Smooth muscle cell (in vitro differentiated cells): ENCODE measurements at regions not wholly inside any gene's neighbourhood (a gene's known extent, or its start where the extent isn't known, plus 50 kb on each side); places are given as distances from the start of the nearest gene placed in this dataset.

ENCODE experiments used
- DNase-seq: peaks from one replicate; lab custom pipeline; 2025; ENCODE audit not compliant: unreplicated experiment; lab: John Stamatoyannopoulos, UW
- H2AFZ ChIP-seq: fragments of 200-600 bp; sonication (generic); 2 replicates; pipeline ENCODE4 v1.6.0; 2016; ENCODE audit warnings: antibody characterized with exemption, low read depth, mild to moderate bottlenecking
- H3F3A ChIP-seq: fragments of 200-600 bp; sonication (generic); 2 replicates; pipeline ENCODE4 v1.6.0; 2017; ENCODE audit warnings: antibody characterized with exemption, low read depth
- H3K27ac ChIP-seq: fragments of 200-600 bp; sonication (generic); 2 replicates; pipeline ENCODE4 v1.5.1; 2016; ENCODE audit warnings: low read depth, mild to moderate bottlenecking
- H3K27me3 ChIP-seq: fragments of 200-600 bp; sonication (generic); 2 replicates; pipeline ENCODE4 v1.6.1; 2016; ENCODE audit warnings: low read depth, mild to moderate bottlenecking
- H3K36me3 ChIP-seq: fragments of 200-600 bp; sonication (generic); 2 replicates; pipeline ENCODE4 v1.5.1; 2016; ENCODE audit warnings: low read depth
- H3K4me1 ChIP-seq: fragments of 200-600 bp; sonication (generic); 2 replicates; pipeline ENCODE4 v1.5.1; 2016; ENCODE audit warnings: low read depth
- H3K4me2 ChIP-seq: fragments of 200-600 bp; sonication (generic); 2 replicates; pipeline ENCODE4 v1.6.0; 2016; ENCODE audit warnings: mild to moderate bottlenecking
- H3K4me3 ChIP-seq: fragments of 200-600 bp; sonication (generic); 2 replicates; pipeline ENCODE4 v1.5.1; 2016; ENCODE audit warnings: mild to moderate bottlenecking
- H3K79me2 ChIP-seq: fragments of 200-600 bp; sonication (generic); 2 replicates; pipeline ENCODE4 v1.6.0; 2016; ENCODE audit warnings: low read depth, mild to moderate bottlenecking
- H3K9ac ChIP-seq: fragments of 200-600 bp; sonication (generic); 2 replicates; pipeline ENCODE4 v1.6.0; 2016; ENCODE audit warnings: low read depth
- H3K9me3 ChIP-seq: fragments of 200-600 bp; sonication (generic); replicated peaks from 2 replicates; pipeline ENCODE4 v1.5.1; 2016; ENCODE audit warnings: low read depth
- H4K20me1 ChIP-seq: fragments of 200-600 bp; sonication (generic); 2 replicates; pipeline ENCODE4 v1.6.0; 2016; ENCODE audit warnings: low read depth
- CTCF ChIP-seq: fragments of 200-600 bp; sonication (generic); IDR thresholded peaks from 2 replicates; pipeline ENCODE4 v1.5.1; 2017; ENCODE audit warnings: borderline replicate concordance, mild to moderate bottlenecking, antibody characterized with exemption; ENCODE audit not compliant: insufficient read depth, poor library complexity, severe bottlenecking
- WGBS: methylation state at CpG from one replicate; pipeline ENCODE4 v1.1.7; 2016; ENCODE audit warnings: low lambda C conversion rate; 5-methylcytosine and 5-hydroxymethylcytosine counted together

GRCh38 chr13:40433577-40433976, 232.9 kb downstream of the FOXO1 start:
- Histone ChIP-seq H3K9ac (no peak overlapping the region), H3K79me2 (no peaks in the 10 kb centered on the region), H2AFZ (no peak overlapping the region), H3K27me3 (no peaks in the 10 kb centered on the region), H3K4me1 (no peaks in the 10 kb centered on the region), H3K36me3 (no peaks in the 10 kb centered on the region), H3K9me3 (no peaks in the 10 kb centered on the region), H3K4me3 (no peak overlapping the region), H4K20me1 (no peaks in the 10 kb centered on the region), H3F3A (no peaks in the 10 kb centered on the region), H3K4me2 (no peak overlapping the region), H3K27ac (no peak overlapping the region)
- 90% methylated on average over 4 of the region's 4 CpGs for WGBS
- DNase-seq: no peak
- no peak for TF ChIP-seq CTCF

- no peaks in the 10 kb centered on the region for H4K20me1 ChIP-seq
- H3K4me3 ChIP-seq: no peak overlapping the region
- DNase-seq: no peak
- no peak overlapping the region for H3K9ac ChIP-seq
- no peaks in the 10 kb centered on the region for H3K9me3 ChIP-seq
- H2AFZ ChIP-seq: no peak overlapping the region
- no peaks in the 10 kb centered on the region for H3K36me3 ChIP-seq
- no peaks in the 10 kb centered on the region for H3F3A ChIP-seq
- H3K4me1 ChIP-seq: no peaks in the 10 kb centered on the region
- 87% methylated on average over 4 of the region's 4 CpGs for WGBS
- TF ChIP-seq CTCF: no peak
- no peaks in the 10 kb centered on the region for H3K79me2 ChIP-seq
- no peaks in the 10 kb centered on the region for H3K27me3 ChIP-seq
- no peak overlapping the region for H3K27ac ChIP-seq
- H3K4me2 ChIP-seq: no peak overlapping the region
Observed at GRCh38 chr13:40434516-40435397, 231.7 kb downstream of the FOXO1 start.

- DNase-seq: no peak
Observed at GRCh38 chr13:40438022-40438680, 228.3 kb downstream of the FOXO1 start.

More at GRCh38 chr13:40438022-40438680, 228.3 kb downstream of the FOXO1 start:
- Histone ChIP-seq H3K27me3 (no peaks in the 10 kb centered on the region), H3K9ac (no peak overlapping the region), H3K36me3 (no peaks in the 10 kb centered on the region), H3K79me2 (no peaks in the 10 kb centered on the region), H3F3A (no peaks in the 10 kb centered on the region), H4K20me1 (no peaks in the 10 kb centered on the region), H3K4me3 (peak overlapping the region; percentile 24), H3K27ac (no peak overlapping the region), H3K4me2 (peak overlapping the region; percentile 79), H3K9me3 (no peaks in the 10 kb centered on the region), H3K4me1 (no peaks in the 10 kb centered on the region), H2AFZ (peak overlapping the region; percentile 87)
- WGBS: 50% methylated on average over 6 of the region's 6 CpGs
- TF ChIP-seq CTCF: no peak
